T47D (cell line): ENCODE measurements at regions not wholly inside any gene's neighbourhood (a gene's known extent, or its start where the extent isn't known, plus 50 kb on each side); places are given as distances from the start of the nearest gene placed in this dataset.

Experiments used
- DNase-seq, 2 experiments: peaks; one replicate each; pipeline versions ENCODE4 v3.0.0 to v3.0.0-alpha.2; 2011 to 2012; ENCODE audit warnings: low read depth in 1 of 2, low spot score in 1 of 2
- JUND ChIP-seq: IDR thresholded peaks from 2 replicates; pipeline ENCODE4 v1.6.1; 2012; ENCODE audit warnings: low read depth
- in situ Hi-C: cut with HindIII; loops from 2 replicates; pipeline ENCODE4 v1.10.0; 2016; ENCODE audit warnings: low sequenced_read_pairs, low pct_unique_long_range_greater_than_20kb

- no peak for TF ChIP-seq JUND
- in situ Hi-C loops, result no loop called here
Observed at GRCh38 chr3:180199417-180199995, 162.8 kb upstream of the PEX5L start.

GRCh38 chr3:180215866-180216265 lies 179.1 kb upstream of the PEX5L start:
- in situ Hi-C loops, result no loop called here
- TF ChIP-seq JUND, result no peak
- no peak for DNase-seq

More at GRCh38 chr3:180199417-180199995, 162.8 kb upstream of the PEX5L start:
- no peak for DNase-seq

DNA sequence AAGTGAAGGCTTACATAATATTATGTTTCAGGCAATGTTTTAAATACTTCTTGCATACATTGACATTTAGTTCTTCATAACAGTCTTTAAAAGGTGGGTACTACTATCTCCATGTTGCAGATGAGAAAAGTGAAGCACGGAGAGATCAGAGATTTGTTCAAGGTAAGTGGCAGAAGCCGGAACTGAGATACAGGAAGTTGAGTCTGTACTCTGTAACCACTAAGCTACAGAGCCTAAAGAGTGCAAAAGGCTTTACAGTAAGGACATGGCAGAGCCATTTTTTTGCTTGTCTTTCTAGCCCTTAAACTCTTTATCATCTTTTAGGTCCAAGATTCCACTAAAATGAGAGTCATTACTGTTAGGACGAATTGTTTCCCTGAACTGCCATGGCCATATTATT lies 186.5 kb upstream of the PEX5L start:
- TF ChIP-seq JUND, result no peak
- no peak for DNase-seq
- in situ Hi-C loops, result no loop called here

DNA sequence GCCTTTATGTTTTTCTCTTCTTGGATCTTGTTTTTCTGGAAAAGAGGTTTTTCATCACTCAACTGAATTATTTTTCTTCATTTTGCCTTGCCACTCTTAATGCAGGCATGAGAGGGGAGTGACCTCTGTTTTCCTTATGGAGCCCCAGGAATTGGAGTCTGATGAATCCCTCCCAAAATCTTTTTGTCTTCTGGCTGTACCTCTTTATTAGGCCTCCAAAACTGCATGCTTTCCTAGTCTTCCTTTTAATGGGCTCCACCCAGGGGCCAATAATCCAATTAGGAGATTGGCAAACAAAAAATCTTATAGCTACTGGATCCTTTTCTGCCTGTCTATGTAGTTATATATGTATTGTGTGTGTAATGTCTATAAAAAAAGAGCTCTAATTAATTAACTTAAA lies 192.4 kb upstream of the PEX5L start:
- peak in 1 of 2 experiments; percentile 30 for DNase-seq
- TF ChIP-seq JUND, result no peak

DNA sequence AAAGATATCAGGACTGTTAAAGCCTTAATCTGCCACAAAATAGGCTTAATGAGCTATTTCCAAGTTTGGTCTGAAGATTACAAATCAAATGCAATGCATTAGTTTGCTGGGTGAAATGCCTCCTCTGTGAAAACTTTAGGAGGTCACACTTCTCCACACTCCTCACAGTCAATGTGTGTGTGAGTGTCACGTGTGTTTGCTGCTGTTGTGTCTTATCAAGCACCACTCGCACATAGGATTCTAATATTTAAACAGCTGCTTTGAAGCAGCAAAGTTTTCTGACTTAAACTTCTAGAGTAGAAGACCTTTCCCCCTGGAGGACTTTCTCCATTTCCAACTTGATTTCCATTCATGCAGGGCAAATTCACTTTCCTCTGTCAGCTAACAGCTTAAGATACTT lies 203.2 kb upstream of the PEX5L start:
- no peak for TF ChIP-seq JUND
- in situ Hi-C loops, result no loop called here
- no peak for DNase-seq

More for the DNA sequence above, 192.4 kb upstream of the PEX5L start:
- in situ Hi-C loops, result no loop called here

GRCh38 chr3:180246688-180247195 lies 210.0 kb upstream of the PEX5L start:
- no peak for DNase-seq
- no peak for TF ChIP-seq JUND
- in situ Hi-C loops, result no loop called here

DNA sequence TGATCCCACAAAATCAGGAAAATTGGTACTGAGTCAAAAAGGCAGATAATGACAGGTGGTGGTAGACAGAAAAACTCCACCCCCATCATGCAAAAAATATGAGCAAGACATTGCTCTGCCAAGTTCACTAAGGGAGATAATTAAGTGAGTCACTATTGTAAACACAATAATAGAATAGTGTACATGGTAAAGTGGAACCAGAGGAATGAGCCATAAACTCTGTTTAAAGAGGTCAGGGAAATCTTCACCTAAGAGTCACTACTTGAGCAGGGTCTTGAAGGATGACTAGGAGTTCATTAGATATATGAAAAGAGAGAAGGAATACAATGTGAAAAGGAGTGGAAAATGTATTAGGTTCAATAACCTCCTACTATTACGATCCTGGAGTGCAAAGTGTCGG lies 213.4 kb upstream of the PEX5L start:
- TF ChIP-seq JUND, result 0 out of 2 replicates have a peak, but pooled peaks have one; percentile 21
- in situ Hi-C loops, result no loop called here
- DNase-seq, result no peak

DNA sequence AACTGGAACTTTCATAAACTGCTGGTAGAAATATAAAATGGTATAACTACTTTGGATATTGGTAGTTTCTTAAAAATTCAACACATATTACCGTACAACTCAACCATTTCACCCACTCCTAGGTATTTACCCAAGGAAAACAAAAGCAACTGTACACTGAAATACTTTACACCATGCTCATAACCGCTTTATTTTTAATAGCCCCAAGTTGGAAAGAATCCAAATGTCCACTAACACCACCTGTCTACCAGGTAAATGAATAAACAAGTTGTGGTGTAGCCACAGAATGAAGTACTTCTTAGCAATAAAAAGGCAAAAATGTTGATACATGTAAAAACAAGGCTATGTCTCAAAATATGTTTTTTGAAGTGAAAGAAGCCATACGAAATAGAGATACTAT lies 215.9 kb upstream of the PEX5L start:
- in situ Hi-C loops, result no loop called here
- peak in 1 of 2 experiments; percentile 50 for DNase-seq
- no peak for TF ChIP-seq JUND

DNA sequence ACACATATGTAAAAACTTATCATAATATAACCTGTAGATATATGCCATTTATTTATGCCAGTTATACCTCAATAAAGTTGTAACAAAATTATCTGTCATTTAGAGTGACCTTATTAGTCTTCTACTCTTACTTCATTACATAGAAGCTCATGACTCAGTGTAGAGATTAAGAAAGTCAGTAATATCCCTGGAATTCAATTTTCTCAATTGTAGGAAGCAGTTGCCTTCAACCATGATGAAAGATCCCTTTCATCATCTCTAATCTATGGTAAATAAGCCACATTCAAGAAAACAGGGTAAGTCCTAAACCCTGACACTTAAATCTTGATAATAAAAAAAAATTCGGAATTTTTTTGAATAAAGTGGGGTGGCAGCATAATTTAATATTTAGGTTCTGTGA lies 216.5 kb upstream of the PEX5L start:
- in situ Hi-C loops, result no loop called here
- DNase-seq, result no peak
- no peak for TF ChIP-seq JUND

DNA sequence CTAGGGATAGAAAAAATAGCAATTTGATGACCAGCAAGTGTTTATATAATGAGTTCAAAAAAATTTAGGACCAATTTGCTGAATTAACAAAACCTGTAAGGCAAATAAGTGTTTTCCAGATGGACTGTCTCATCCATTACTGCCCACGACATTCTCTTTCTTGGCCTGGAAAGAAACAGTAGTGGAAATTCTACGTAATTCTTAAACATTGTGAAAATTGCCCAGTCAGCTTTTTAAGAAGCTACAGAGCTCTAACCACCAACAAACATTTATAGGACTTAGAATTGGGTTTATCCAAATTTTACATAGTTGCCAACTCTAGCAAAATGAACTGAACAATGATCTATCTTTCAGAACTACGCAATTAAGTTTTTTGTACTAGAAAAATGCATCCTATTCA lies 227.7 kb upstream of the PEX5L start:
- no peak for TF ChIP-seq JUND
- in situ Hi-C loops, result no loop called here
- DNase-seq, result no peak

DNA sequence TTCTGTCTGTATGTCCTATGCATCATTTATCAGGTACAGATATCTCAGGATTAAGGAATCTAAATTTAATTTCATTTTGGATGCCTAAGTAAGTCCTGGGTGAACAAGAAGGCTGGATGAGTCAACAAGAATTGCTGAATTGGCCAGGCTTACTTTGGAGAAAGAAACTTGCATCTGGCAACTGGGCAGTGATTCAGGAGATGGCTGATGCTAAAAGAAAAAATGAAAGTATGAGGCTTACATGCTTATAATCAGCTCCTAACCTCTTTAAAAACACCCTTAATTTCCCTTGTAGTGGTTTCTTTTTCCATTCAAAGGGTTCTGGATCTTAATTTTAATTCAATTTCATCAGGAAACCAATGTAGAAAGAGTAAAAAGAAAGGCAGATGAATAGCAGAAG lies 228.8 kb upstream of the PEX5L start:
- no peak for TF ChIP-seq JUND
- no peak for DNase-seq
- in situ Hi-C loops, result no loop called here

DNA sequence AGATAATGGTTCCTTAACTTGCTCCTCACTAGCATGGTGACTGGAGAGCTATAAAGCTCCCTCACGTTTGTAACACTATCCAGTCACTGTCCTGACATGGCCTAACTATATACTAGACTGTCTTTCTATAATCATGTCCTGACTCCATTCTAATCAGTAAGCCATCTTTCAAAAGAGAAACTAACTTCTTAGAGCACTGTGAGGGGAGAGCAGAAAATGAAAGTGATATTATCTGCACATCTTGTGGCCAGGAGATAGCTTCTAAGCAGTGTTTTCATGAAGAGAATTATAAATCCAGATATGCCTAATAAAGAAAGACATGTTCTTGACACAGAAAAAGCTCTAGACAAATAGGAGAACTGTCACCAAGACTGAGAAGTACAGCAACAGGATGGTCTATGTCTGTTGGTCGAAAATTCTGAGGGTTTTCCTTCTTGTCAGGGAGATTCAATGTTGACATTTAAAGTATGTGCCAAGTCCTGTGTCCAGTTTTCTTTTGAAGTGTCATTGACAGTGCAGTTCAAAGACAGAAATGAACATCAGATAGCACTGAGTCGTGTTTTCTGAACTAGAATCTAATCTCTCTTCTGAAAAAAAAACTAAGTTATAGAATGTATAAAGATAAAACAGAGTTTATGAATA lies 230.6 kb upstream of the PEX5L start:
- in situ Hi-C loops, result no loop called here
- TF ChIP-seq JUND, result no peak
- DNase-seq, result no peak

GRCh38 chr3:180274536-180274935 lies 237.8 kb upstream of the PEX5L start:
- in situ Hi-C loops, result no loop called here
- TF ChIP-seq JUND, result no peak
- DNase-seq, result peak in 1 of 2 experiments; percentile 73
